ENCODE measurements at regions not wholly inside any gene's neighbourhood (a gene's known extent, or its start where the extent isn't known, plus 50 kb on each side); places are given as distances from the start of the nearest gene placed in this dataset.

DNA sequence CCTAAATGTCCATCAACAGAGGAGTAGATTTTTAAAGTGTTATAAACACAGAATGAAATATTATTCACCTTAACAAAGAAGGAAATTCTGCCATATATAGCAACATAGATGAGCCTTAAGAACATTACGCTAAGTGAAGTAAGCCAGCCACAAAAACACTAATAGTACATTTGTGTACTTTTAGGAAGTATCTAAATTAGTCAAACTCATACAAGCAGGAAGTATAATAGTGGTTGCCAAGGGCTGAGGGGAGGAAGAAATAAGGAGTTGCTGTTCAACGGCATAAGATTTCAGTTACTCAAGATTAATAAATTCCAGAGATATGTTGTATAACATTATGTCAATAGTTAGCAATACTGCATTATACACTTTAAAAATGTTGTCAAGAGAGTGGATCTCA, 181.7 kb upstream of the ZC3H12C start:
- TF ChIP-seq SMC3 (IDR thresholded peaks at IDR 0.05; ENCODE audit: borderline replicate concordance, low read length) (no peak), POLR2A (IDR thresholded peaks at IDR 0.05; ENCODE audit: low read depth, low read length) (no peak), KDM1A (IDR thresholded peaks at IDR 0.05; ENCODE audit: borderline replicate concordance) (no peak), SMAD1 (IDR thresholded peaks at IDR 0.05; ENCODE audit: low read depth, partially characterized antibody) (no peak), SIN3A (IDR thresholded peaks at IDR 0.05; ENCODE audit: low read depth, low read length) (no peak), HDAC2 (IDR thresholded peaks at IDR 0.05) (no peak), RAD21 (IDR thresholded peaks at IDR 0.05; ENCODE audit: insufficient read depth, low read depth, low read length) (no peak), ZNF274 (IDR thresholded peaks at IDR 0.05; ENCODE audit: insufficient read depth, insufficient read length) (no peak), MXI1 (IDR thresholded peaks at IDR 0.05; ENCODE audit: low read depth, low read length) (no peak), MLLT1 (IDR thresholded peaks at IDR 0.05) (no peak), MYC (IDR thresholded peaks at IDR 0.05; ENCODE audit: insufficient read depth, insufficient read length, insufficient replicate concordance, low read length, severe bottlenecking) (no peak), NRF1 (conservative IDR thresholded peaks at IDR 0.05; ENCODE audit: low read depth, low read length) (no peak)
